Nephron (organoid): ENCODE measurements at regions not wholly inside any gene's neighbourhood (a gene's known extent, or its start where the extent isn't known, plus 50 kb on each side); places are given as distances from the start of the nearest gene placed in this dataset.
"Not testable (repeated sequence)": the region's sequence is repeated elsewhere in the genome, so short reads cannot be mapped to it uniquely, and the experiment has no call there.

Experiments used
- H3K27ac Mint-ChIP-seq, 3 experiments: 2 replicates each; pipeline ENCODE4 v1.8.0; 2020; ENCODE audit warnings: mixed read lengths in 3 of 3, mild to moderate bottlenecking in 2 of 3, moderate library complexity in 1 of 3
- H3K27me3 Mint-ChIP-seq: 2 replicates; pipeline ENCODE4 v1.8.0; 2021; ENCODE audit warnings: low read depth, mild to moderate bottlenecking, moderate library complexity, mixed read lengths
- H3K36me3 Mint-ChIP-seq: 2 replicates; pipeline ENCODE4 v1.8.0; 2020; ENCODE audit warnings: low read depth, mixed read lengths
- H3K4me1 Mint-ChIP-seq: 2 replicates; pipeline ENCODE4 v1.8.0; 2020; ENCODE audit warnings: mixed read lengths
- H3K4me3 Mint-ChIP-seq, 3 experiments: 2 replicates each; pipeline ENCODE4 v1.8.0; 2020; ENCODE audit warnings: mild to moderate bottlenecking in 3 of 3, mixed read lengths in 3 of 3, moderate library complexity in 2 of 3
- H3K9me3 Mint-ChIP-seq: 2 replicates; pipeline ENCODE4 v1.8.0; 2020; ENCODE audit warnings: mixed read lengths
- TF ChIP-seq, protein P1 (sequence below), 3 experiments: fragments of 200-600 bp; sonication (generic); IDR thresholded peaks; one replicate each; pipeline ENCODE4 v1.5.0; 2021; ENCODE audit warnings: antibody characterized with exemption in 3 of 3; ENCODE audit not compliant: unreplicated experiment in 3 of 3

DNA sequence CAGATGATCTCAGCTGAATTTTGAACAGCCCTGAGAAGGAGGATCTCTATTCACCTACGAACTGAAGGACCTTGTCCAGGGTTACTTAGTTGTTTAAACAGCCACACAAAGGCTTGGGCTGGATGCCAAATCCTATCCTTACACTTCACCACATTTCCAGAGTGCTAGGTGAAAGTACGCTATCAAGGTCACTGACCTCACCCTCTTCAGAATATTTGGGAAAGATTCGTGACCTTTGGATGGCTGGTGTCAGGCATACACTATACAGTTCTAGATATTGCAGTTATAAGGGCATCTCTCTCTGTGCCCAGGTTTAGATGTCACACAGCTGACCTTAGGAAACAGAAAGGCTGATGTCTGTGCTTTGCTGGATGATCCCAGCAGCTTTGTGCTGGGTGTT lies 61.2 kb upstream of the ABLIM1 start:
- no peak overlapping the region for H3K27ac Mint-ChIP-seq
- peaks cover 9% of the 10 kb centered on the region for H3K27me3 Mint-ChIP-seq
- no peak overlapping the region for H3K4me3 Mint-ChIP-seq
- TF ChIP-seq, protein P1, sequence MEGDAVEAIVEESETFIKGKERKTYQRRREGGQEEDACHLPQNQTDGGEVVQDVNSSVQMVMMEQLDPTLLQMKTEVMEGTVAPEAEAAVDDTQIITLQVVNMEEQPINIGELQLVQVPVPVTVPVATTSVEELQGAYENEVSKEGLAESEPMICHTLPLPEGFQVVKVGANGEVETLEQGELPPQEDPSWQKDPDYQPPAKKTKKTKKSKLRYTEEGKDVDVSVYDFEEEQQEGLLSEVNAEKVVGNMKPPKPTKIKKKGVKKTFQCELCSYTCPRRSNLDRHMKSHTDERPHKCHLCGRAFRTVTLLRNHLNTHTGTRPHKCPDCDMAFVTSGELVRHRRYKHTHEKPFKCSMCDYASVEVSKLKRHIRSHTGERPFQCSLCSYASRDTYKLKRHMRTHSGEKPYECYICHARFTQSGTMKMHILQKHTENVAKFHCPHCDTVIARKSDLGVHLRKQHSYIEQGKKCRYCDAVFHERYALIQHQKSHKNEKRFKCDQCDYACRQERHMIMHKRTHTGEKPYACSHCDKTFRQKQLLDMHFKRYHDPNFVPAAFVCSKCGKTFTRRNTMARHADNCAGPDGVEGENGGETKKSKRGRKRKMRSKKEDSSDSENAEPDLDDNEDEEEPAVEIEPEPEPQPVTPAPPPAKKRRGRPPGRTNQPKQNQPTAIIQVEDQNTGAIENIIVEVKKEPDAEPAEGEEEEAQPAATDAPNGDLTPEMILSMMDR (IDR thresholded peaks at IDR 0.05; ENCODE audit: unreplicated experiment in 3 of 3) = no peak
- no peaks in the 10 kb centered on the region for H3K36me3 Mint-ChIP-seq
- H3K9me3 Mint-ChIP-seq = no peaks in the 10 kb centered on the region
- H3K4me1 Mint-ChIP-seq = peaks cover 36% of the 10 kb centered on the region

DNA sequence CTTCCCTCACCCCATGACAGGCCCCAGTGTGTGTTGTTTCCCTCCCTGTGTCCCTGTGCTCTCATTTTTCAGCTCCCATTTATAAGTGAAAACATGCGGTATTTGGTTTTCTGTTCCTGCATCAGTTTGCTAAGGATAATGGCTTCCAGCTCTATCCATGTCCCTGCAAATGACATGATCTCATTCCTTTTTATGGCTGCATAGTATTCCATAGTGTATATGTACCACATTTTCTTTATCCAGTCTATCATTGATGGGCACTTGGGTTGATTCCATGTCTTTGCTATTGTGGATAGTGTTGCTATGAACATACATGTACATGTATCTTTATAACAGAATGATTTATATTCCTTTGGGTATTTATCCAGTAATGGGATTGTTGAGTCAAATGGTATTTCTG lies 61.9 kb upstream of the ABLIM1 start:
- H3K36me3 Mint-ChIP-seq, H3K4me3 Mint-ChIP-seq, H3K27me3 Mint-ChIP-seq, H3K9me3 Mint-ChIP-seq: not testable (repeated sequence)
- Mint-ChIP-seq H3K27ac (peak overlapping the region in 1 of 3 experiments; percentile 63), H3K4me1 (peaks cover 29% of the 10 kb centered on the region)

DNA sequence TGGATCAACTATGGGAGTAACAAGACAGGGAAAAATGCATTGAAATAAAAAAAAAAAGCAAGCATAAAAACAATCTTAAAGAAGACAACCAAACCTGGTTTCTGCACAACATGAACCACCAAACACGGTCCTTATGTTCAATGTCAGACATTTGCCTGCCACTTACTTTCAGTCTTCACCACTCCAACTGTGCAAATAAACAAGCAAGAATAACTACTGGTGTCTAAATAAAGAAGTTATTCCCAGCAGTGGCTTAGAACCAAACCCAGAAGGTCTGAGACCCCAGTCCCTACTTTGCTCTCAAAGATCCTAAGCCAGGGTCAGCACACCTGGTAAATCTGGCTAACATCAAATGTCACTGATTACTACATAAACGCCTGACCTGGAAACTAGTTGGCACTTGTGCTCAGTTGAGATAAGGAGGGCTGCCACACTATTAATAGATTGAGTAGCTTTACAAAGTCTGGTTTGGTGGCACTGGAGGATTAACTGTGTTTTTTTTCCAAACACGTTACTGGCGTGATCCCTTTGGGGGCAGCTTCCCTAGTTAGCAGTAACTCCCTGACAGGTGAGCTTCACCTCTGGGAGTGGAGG lies 62.7 kb upstream of the ABLIM1 start:
- no peaks in the 10 kb centered on the region for H3K36me3 Mint-ChIP-seq
- peaks cover 22% of the 10 kb centered on the region for H3K4me1 Mint-ChIP-seq
- TF ChIP-seq, protein P1 (IDR thresholded peaks at IDR 0.05; ENCODE audit: unreplicated experiment in 3 of 3) = no peak
- peaks cover 9% of the 10 kb centered on the region for H3K27me3 Mint-ChIP-seq
- no peaks in the 10 kb centered on the region for H3K9me3 Mint-ChIP-seq
- H3K27ac Mint-ChIP-seq = no peak overlapping the region
- H3K4me3 Mint-ChIP-seq = no peak overlapping the region

DNA sequence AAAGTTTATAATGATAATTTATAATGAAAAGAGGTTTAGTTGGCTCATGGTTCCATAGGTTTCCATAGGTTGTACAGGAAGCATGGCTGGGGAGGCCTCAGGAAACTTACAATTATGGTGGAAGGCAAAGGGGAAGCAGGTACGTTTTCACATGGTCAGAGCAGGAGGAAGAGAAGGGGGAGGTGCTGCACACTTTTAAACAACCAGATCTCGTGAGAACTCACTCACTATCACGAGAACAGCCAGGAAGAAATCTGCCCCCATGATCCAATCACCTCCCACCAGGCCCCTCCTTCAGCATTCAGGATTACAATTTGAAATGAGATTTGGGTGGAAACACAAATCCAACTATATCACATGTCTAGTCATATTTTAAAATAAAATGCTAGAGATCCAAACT lies 64.1 kb upstream of the ABLIM1 start:
- H3K36me3 Mint-ChIP-seq, H3K9me3 Mint-ChIP-seq, H3K4me3 Mint-ChIP-seq, H3K27me3 Mint-ChIP-seq, H3K27ac Mint-ChIP-seq: not testable (repeated sequence)
- peaks cover 13% of the 10 kb centered on the region for H3K4me1 Mint-ChIP-seq

DNA sequence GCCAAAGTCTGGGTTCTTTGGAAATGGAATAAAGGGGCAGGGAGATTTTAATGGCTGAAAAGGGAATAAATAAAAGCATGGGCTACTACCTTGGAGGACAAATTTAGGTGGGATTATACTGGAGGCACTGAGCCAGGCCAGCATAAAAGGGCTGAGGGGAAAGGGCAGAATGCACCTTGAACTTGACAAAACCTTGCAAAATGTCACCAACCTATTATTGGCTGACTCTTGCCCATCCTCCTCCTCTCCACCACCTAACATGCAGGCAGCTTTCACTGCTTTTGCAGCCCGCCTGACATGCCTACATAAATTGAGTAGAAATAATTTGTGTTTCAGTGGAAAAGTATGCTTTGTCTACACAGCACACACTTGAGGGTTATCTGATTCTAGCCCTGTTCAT lies 65.3 kb upstream of the ABLIM1 start:
- no peak overlapping the region for H3K4me3 Mint-ChIP-seq
- H3K27ac Mint-ChIP-seq = no peak overlapping the region
- H3K4me1 Mint-ChIP-seq = peaks cover 9% of the 10 kb centered on the region
- H3K9me3 Mint-ChIP-seq = peaks cover 4% of the 10 kb centered on the region
- peaks cover 5% of the 10 kb centered on the region for H3K27me3 Mint-ChIP-seq
- no peaks in the 10 kb centered on the region for H3K36me3 Mint-ChIP-seq
- TF ChIP-seq, protein P1 (IDR thresholded peaks at IDR 0.05; ENCODE audit: unreplicated experiment in 3 of 3) = no peak

DNA sequence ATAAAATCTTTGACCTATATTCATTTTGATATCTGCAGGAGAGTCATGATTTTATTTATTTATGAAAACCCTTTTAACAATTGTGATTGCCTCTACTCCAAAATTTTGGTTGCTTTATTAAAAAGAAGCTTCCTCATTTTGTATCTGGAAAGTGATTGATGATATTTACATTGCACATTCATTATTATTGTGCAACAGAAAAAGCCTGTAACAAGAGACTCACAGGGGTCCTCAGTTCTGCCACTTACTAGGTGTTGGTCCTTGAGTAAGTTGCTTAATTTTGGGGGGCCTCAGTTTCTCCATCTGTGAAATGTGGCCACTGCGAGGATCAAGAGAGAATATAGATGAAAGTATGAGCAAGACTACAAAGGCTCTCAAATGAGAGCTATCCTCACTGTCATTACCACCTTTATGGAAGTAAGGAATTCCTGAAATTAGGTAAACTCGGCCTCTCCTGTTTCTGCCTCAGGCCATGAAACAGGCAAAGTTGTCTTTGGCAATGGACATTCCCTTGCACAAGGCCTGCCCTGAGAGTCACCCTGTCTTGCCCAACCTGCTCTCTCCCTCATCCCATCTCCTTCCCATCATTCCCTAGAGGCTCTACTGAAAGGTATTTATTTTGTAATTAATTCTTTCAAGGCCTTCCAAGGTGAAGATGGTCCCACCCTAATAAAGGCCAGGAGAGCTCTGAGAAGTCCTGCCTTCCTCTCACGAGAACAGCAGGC lies 66.1 kb upstream of the ABLIM1 start:
- peaks cover 8% of the 10 kb centered on the region for H3K27me3 Mint-ChIP-seq
- TF ChIP-seq, protein P1 (IDR thresholded peaks at IDR 0.05; ENCODE audit: unreplicated experiment in 3 of 3) = no peak
- no peak overlapping the region for H3K4me3 Mint-ChIP-seq

DNA sequence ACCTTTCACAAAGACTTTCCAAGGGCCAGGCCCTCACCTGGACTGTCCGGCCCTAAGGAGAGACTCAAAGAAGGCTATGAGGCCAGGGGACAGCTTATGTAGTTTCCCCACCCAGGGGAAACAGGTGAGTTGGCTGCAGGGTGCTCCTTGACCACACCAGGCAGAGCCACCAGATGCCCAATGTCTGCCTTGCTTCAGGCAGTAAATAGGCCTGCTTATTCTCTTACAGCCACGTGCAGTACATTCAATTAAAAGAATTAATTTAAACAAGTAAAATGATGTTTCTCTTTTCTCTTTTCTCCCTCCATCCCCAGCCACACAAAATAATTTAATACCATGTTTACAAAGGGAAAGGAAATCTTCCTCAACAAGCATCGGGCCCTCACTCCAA lies 66.6 kb upstream of the ABLIM1 start:
- Mint-ChIP-seq H3K27me3 (peaks cover 10% of the 10 kb centered on the region), H3K9me3 (peaks cover 4% of the 10 kb centered on the region), H3K27ac (no peak overlapping the region), H3K36me3 (no peaks in the 10 kb centered on the region), H3K4me1 (no peaks in the 10 kb centered on the region), H3K4me3 (no peak overlapping the region)
- TF ChIP-seq, protein P1 (IDR thresholded peaks at IDR 0.05; ENCODE audit: unreplicated experiment in 3 of 3) = no peak

More for the DNA sequence above, 66.1 kb upstream of the ABLIM1 start:
- Mint-ChIP-seq H3K27ac (no peak overlapping the region), H3K9me3 (peaks cover 4% of the 10 kb centered on the region), H3K36me3 (no peaks in the 10 kb centered on the region), H3K4me1 (peaks cover 1% of the 10 kb centered on the region)
